ENCODE measurements at regions not wholly inside any gene's neighbourhood (a gene's known extent, or its start where the extent isn't known, plus 50 kb on each side); places are given as distances from the start of the nearest gene placed in this dataset.

DNA sequence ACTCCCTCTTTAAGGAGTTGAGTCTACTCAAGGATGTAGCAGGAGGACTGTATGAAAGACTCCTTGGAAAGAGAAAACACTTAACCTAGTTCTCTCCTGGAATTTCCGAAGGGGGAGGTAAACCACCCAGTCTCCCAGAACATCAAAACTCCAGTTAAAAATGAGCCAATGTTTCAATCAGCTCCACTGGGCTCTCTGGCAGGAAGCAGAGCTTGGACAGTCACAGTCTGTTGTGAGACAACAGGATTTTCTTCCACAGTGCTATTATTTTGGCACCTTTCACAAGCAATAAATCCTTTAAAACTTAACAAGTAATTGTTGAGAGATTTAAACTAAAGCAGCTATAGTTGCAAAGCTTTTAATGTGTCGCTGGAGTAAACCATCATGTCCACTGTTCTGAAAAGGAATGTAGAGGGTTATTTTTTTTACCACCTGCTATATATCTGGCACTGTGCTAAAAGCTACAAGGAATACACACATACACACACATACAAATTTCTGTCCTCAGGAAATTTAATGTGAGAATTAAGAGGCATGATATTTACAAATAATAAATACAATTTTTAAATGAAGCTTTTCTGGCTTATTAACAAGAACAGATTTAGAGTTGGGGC, 229.2 kb upstream of the INTU start:
- TF ChIP-seq, protein P1, sequence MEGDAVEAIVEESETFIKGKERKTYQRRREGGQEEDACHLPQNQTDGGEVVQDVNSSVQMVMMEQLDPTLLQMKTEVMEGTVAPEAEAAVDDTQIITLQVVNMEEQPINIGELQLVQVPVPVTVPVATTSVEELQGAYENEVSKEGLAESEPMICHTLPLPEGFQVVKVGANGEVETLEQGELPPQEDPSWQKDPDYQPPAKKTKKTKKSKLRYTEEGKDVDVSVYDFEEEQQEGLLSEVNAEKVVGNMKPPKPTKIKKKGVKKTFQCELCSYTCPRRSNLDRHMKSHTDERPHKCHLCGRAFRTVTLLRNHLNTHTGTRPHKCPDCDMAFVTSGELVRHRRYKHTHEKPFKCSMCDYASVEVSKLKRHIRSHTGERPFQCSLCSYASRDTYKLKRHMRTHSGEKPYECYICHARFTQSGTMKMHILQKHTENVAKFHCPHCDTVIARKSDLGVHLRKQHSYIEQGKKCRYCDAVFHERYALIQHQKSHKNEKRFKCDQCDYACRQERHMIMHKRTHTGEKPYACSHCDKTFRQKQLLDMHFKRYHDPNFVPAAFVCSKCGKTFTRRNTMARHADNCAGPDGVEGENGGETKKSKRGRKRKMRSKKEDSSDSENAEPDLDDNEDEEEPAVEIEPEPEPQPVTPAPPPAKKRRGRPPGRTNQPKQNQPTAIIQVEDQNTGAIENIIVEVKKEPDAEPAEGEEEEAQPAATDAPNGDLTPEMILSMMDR (IDR thresholded peaks at IDR 0.05; ENCODE audit: insufficient read depth, low read depth, low read length): no peak
- TF ChIP-seq EZH2 (IDR thresholded peaks at IDR 0.05; ENCODE audit: insufficient read depth, low read length): no peak
